H1 (cell line): ENCODE measurements at regions not wholly inside any gene's neighbourhood (a gene's known extent, or its start where the extent isn't known, plus 50 kb on each side); places are given as distances from the start of the nearest gene placed in this dataset.

Experiments used
- JUND ChIP-seq: IDR thresholded peaks from 2 replicates; pipeline ENCODE4 v1.6.1; 2011; ENCODE audit warnings: mild to moderate bottlenecking, improper control_type of control experiment, low read length

DNA sequence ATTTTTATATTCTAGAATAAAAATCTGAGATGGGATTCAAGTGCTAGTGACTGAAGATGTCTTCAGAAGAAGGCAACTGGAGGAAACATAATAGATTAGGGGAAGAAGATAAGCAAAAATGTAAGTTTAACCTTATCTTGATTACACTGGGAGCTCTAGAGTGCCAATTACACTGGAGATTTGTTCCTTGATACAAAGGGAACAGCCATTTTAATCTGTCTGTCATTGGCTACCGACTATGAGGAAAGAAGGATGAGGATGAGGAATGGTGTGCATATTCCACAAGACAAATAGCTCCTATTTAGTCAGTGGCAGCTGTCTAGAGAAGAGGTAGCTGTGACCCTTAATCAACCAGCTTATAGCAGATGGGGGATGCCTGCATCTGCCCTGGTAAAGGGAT is 1034.5 kb upstream of the IGFBP7 start (continued):
- TF ChIP-seq JUND = no peak
